Inflammatory macrophage treated with lipopolysaccharide for 1 hour (primary cell): ENCODE measurements at regions not wholly inside any gene's neighbourhood (a gene's known extent, or its start where the extent isn't known, plus 50 kb on each side); places are given as distances from the start of the nearest gene placed in this dataset.
A peak's percentile ranks its signal among the peaks of the same experiment; 100 is the strongest.

Experiments used
- DNase-seq, 2 donors: peaks; one replicate each; pipeline ENCODE4 v3.0.0-alpha.2; 2020 to 2022

DNA sequence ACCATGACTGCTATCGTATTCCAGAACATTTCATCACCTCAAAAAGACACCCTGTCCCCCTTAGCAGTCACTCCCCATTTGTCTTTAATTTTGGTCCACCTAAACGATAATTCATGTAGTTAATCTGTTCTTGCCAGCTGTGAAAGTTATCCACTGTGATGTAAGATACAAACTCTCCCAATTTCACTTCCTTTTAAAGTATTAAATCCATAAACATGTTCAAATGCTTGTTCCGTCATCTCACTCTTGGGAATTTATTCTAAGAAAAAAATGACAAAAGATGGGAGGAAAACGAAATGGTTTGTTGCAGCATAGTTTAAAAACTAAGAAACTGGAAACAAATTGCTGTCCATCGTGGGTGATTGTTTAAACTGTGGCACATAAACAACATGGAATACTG lies 53.7 kb upstream of the IRF2 start:
- DNase-seq, result peak; percentile 37 to 65

DNA sequence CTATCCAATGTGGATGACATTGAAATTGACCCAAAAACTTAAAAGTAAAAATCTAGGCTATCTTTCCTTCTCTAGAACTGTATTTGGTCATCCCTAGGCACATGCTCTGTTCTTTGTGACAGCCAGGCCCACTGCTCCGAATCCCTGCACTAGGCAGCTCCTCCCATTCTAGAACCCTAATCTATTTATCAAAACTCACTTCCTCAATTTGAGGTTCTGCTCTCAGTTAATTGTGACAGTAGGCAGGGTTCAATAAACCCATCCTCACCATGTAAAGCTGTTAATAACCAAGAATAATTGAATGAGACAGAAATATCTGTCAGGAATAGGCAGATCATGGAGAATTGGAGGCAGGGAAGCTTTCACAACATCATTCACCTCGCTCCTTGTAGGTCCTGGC lies 51.9 kb upstream of the IRF2 start:
- no peak for DNase-seq
